Muscle of leg (tissue), 3 donors: ENCODE measurements at regions not wholly inside any gene's neighbourhood (a gene's known extent, or its start where the extent isn't known, plus 50 kb on each side); places are given as distances from the start of the nearest gene placed in this dataset.

Experiments used
- DNase-seq: peaks from one replicate; pipeline ENCODE4 v3.0.0; 2013
- H3K27ac ChIP-seq: one replicate; pipeline ENCODE4 v1.5.1; 2013; ENCODE audit warnings: mild to moderate bottlenecking, low read length, control low read depth
- H3K27me3 ChIP-seq: one replicate; pipeline ENCODE4 v1.6.1; 2013; ENCODE audit warnings: low read length; ENCODE audit not compliant: control insufficient read depth, insufficient read depth
- H3K36me3 ChIP-seq: one replicate; pipeline ENCODE4 v1.6.1; 2013; ENCODE audit warnings: low read length; ENCODE audit not compliant: control insufficient read depth, insufficient read depth
- H3K4me1 ChIP-seq: one replicate; pipeline ENCODE4 v1.6.1; 2013; ENCODE audit warnings: low read length; ENCODE audit not compliant: control insufficient read depth, insufficient read depth
- H3K4me3 ChIP-seq: one replicate; pipeline ENCODE4 v1.5.1; 2013; ENCODE audit warnings: low read length, control low read depth
- H3K9me3 ChIP-seq: replicated peaks from 2 replicates; pipeline ENCODE4 v1.6.1; 2013; ENCODE audit warnings: low read depth, low read length; ENCODE audit not compliant: control insufficient read depth
- WGBS: methylation state at CpG from one replicate; pipeline ENCODE4 v1.1.5; 2013; ENCODE audit warnings: missing lambda C conversion rate; ENCODE audit not compliant: insufficient coverage; 5-methylcytosine and 5-hydroxymethylcytosine counted together

DNA sequence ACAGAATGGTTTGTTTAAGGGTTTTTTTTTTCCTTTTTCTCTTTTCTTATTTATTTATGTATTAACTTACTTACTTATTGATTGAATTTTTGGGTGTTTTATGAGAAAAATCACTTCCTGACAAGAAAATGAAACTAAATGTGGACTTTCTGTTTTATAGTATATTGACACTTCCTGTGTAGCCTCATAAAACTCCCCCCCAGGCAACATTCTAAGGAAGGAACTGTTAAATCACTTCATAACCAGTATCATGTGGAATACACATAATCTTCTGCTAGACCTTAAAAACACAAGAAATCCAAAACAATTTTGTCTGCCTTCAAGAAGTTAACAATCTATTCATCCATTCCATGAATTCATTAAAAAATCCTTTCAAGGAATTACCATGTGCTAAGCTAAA lies 164.1 kb upstream of the TOM1L1 start:
- no peaks in the 10 kb centered on the region for H3K36me3 ChIP-seq
- no peaks in the 10 kb centered on the region for H3K4me1 ChIP-seq
- no peak for DNase-seq
- peaks cover 2% of the 10 kb centered on the region for H3K9me3 ChIP-seq
- no peak overlapping the region for H3K4me3 ChIP-seq
- no peaks in the 10 kb centered on the region for H3K27me3 ChIP-seq
- H3K27ac ChIP-seq: no peak overlapping the region

DNA sequence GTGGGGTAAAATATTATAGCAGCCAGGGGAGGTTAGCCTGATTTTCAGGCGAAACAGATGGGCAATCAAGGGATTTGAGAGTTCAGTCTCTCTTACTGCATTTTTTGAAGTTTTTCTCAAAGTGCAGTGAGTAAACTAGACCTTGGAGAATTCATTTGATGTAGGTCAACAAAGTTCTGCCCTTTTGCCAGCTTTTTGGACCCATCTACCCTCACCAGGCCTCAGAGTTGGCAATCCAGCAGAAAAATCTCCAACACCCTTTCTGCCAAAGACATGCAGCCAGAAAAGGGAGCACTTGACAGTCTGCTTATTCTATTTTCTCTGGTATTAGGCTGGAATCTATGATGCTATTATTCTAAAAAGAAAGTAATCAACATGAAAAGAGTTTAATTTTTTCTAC lies 162.2 kb upstream of the TOM1L1 start:
- no peaks in the 10 kb centered on the region for H3K36me3 ChIP-seq
- no peak overlapping the region for H3K27ac ChIP-seq
- no CpG with 5 or more reads among the region's 1 CpG for WGBS
- H3K27me3 ChIP-seq: no peaks in the 10 kb centered on the region
- no peaks in the 10 kb centered on the region for H3K9me3 ChIP-seq
- no peak overlapping the region for H3K4me3 ChIP-seq
- peak; percentile 1 for DNase-seq
- H3K4me1 ChIP-seq: no peaks in the 10 kb centered on the region

- DNase-seq: no peak
- Histone ChIP-seq H3K4me3 (no peak overlapping the region), H3K36me3 (no peaks in the 10 kb centered on the region), H3K27ac (no peak overlapping the region), H3K4me1 (no peaks in the 10 kb centered on the region), H3K27me3 (no peaks in the 10 kb centered on the region), H3K9me3 (peaks cover 2% of the 10 kb centered on the region)
- no CpG with 5 or more reads among the region's 1 CpG for WGBS
Observed at GRCh38 chr17:54744750-54745149, 155.9 kb upstream of the TOM1L1 start.

GRCh38 chr17:54745239-54745638 lies 155.4 kb upstream of the TOM1L1 start:
- Histone ChIP-seq H3K27me3 (no peaks in the 10 kb centered on the region), H3K9me3 (peaks cover 2% of the 10 kb centered on the region), H3K4me3 (no peak overlapping the region), H3K36me3 (no peaks in the 10 kb centered on the region), H3K27ac (no peak overlapping the region), H3K4me1 (no peaks in the 10 kb centered on the region)
- DNase-seq: no peak

DNA sequence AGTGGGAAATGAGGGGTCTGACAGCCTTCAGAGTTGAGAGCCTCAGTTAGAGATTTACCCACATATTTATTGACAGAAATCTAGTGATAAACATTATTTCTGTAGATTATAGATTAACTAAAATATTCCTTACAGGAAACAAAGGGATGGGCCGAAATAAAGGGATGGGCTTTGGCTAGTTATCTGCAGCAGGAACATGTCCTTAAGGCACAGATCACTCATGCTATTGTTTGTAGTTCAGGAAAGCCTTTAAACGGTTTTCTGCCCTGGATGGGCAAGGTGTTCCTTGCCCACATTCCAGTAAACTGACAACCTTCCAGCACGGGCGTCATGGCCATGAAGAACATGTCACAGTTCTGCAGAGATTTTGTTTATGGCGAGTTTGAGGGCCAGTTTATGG lies 154.8 kb upstream of the TOM1L1 start:
- no peaks in the 10 kb centered on the region for H3K36me3 ChIP-seq
- H3K9me3 ChIP-seq: peaks cover 2% of the 10 kb centered on the region
- WGBS: 100% methylated on average over 3 of the region's 5 CpGs

DNA sequence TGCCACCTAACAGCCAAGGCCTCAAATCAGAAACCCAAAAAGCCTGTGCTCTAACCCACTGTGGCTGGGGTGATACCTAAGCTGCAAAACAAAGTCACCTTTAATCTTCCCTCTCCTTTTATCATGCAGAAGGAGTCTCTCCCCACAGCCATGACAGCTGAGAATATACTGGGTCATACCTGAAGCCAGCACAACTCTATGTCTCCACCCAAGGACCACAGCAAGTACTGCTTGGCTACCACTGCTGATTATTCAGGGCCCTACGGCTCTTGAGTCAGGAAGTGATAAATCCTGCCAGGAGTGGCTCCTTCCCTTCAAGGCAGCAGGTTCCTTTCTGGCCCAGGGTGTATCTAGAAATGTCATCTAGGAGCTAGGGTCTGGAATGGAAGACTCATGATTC lies 151.5 kb upstream of the TOM1L1 start:
- no CpG with 5 or more reads among the region's 1 CpG for WGBS
- H3K9me3 ChIP-seq: peaks cover 2% of the 10 kb centered on the region

More for the DNA sequence above, 154.8 kb upstream of the TOM1L1 start:
- no peak for DNase-seq
- H3K27ac ChIP-seq: no peak overlapping the region
- H3K27me3 ChIP-seq: no peaks in the 10 kb centered on the region
- H3K4me1 ChIP-seq: no peaks in the 10 kb centered on the region
- H3K4me3 ChIP-seq: no peak overlapping the region

GRCh38 chr17:54754560-54754959 lies 146.1 kb upstream of the TOM1L1 start:
- DNase-seq: no peak
- no peak overlapping the region for H3K27ac ChIP-seq
- WGBS: 70% methylated on average over 9 of the region's 15 CpGs
- no peaks in the 10 kb centered on the region for H3K4me1 ChIP-seq
- H3K9me3 ChIP-seq: no peaks in the 10 kb centered on the region
- H3K27me3 ChIP-seq: no peaks in the 10 kb centered on the region
- H3K4me3 ChIP-seq: no peak overlapping the region
- no peaks in the 10 kb centered on the region for H3K36me3 ChIP-seq

More for the DNA sequence above, 151.5 kb upstream of the TOM1L1 start:
- DNase-seq: no peak
- Histone ChIP-seq H3K4me3 (no peak overlapping the region), H3K4me1 (no peaks in the 10 kb centered on the region), H3K27me3 (no peaks in the 10 kb centered on the region), H3K27ac (no peak overlapping the region), H3K36me3 (no peaks in the 10 kb centered on the region)

DNA sequence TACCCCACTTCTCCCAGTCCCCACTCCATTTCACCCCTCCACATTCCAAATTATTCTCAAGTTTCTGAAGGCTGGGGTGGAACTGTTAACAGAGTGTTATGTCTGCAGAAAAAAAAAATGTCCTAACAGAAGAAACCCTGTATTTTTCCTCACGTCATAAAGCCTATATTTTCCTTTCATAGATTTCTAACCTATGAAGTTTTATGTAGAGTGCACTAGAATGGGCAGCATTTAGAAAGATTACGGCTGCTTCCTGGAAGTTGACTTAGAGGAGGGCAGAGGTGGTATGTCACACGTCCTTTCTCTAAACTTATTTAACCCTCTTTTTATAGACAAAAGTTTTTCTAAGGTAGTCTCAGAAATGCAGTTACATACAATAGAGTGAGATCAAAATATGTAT lies 139.8 kb upstream of the TOM1L1 start:
- no peaks in the 10 kb centered on the region for H3K4me1 ChIP-seq
- H3K27me3 ChIP-seq: no peaks in the 10 kb centered on the region
- no peak overlapping the region for H3K4me3 ChIP-seq
- H3K36me3 ChIP-seq: no peaks in the 10 kb centered on the region
- no peak overlapping the region for H3K27ac ChIP-seq
- no CpG with 5 or more reads among the region's 3 CpGs for WGBS
- H3K9me3 ChIP-seq: no peaks in the 10 kb centered on the region
- no peak for DNase-seq

- H3K27me3 ChIP-seq: no peaks in the 10 kb centered on the region
- H3K4me1 ChIP-seq: no peaks in the 10 kb centered on the region
- WGBS: no CpG with 5 or more reads among the region's 2 CpGs
- DNase-seq: peak; percentile 30
- no peak overlapping the region for H3K4me3 ChIP-seq
- H3K9me3 ChIP-seq: no peaks in the 10 kb centered on the region
- H3K27ac ChIP-seq: no peak overlapping the region
- no peaks in the 10 kb centered on the region for H3K36me3 ChIP-seq
Observed at GRCh38 chr17:54770836-54771235, 129.8 kb upstream of the TOM1L1 start.

DNA sequence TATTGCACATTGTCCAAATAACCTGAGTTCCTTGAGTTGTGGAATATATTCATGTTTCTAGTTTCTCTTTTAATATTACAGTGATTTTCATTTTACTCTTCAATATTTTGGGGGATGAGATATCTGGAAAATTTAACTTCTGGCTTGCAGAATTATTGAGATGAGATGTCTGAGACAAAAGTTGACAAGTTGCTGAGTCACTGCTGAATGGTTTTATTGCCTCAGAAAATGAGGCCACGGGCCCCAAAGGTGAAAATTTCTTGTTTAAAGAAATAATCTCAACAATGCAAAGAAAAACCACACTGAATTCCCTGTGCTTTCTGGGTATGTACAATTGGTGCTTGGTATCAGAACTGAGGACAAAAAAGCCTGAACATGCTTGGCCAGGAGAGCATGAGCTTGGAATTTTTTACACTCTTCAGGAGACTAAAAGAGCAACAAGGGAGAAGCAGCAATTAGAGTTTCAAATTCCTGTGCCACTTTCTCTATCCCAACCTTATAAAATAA lies 129.2 kb upstream of the TOM1L1 start:
- H3K4me3 ChIP-seq: no peak overlapping the region
- no peaks in the 10 kb centered on the region for H3K9me3 ChIP-seq
- DNase-seq: no peak
- H3K27me3 ChIP-seq: no peaks in the 10 kb centered on the region
- H3K36me3 ChIP-seq: no peaks in the 10 kb centered on the region
- WGBS: no CpG with 5 or more reads among the region's 1 CpG
- H3K4me1 ChIP-seq: no peaks in the 10 kb centered on the region
- H3K27ac ChIP-seq: no peak overlapping the region

- no peak overlapping the region for H3K27ac ChIP-seq
- no peak for DNase-seq
- H3K4me3 ChIP-seq: no peak overlapping the region
- H3K9me3 ChIP-seq: no peaks in the 10 kb centered on the region
- 69% methylated on average over 2 of the region's 2 CpGs for WGBS
- H3K27me3 ChIP-seq: no peaks in the 10 kb centered on the region
- H3K4me1 ChIP-seq: no peaks in the 10 kb centered on the region
- H3K36me3 ChIP-seq: no peaks in the 10 kb centered on the region
Observed at GRCh38 chr17:54780238-54780637, 120.4 kb upstream of the TOM1L1 start.
